BLaER1 treated with 17β-estradiol and CSF1 and Interleukin-3, amounts not matched to agents 10 nM and 100 nM (cell line): ENCODE measurements at regions not wholly inside any gene's neighbourhood (a gene's known extent, or its start where the extent isn't known, plus 50 kb on each side); places are given as distances from the start of the nearest gene placed in this dataset.
"Not testable (repeated sequence)": the region's sequence is repeated elsewhere in the genome, so short reads cannot be mapped to it uniquely, and the experiment has no call there.

Experiments used
- H3K27ac ChIP-seq, 11 experiments: shearing (Covaris generic); formaldehyde crosslinking; 2 replicates each; pipeline ENCODE4 v1.8.1; 2022
- H3K27me3 ChIP-seq, 11 experiments: shearing (Covaris generic); formaldehyde crosslinking; 2 replicates each; pipeline ENCODE4 v1.8.1; 2022
- H3K36me3 ChIP-seq, 11 experiments: shearing (Covaris generic); formaldehyde crosslinking; 2 replicates each; pipeline ENCODE4 v1.8.1; 2022
- H3K4me1 ChIP-seq, 10 experiments: shearing (Covaris generic); formaldehyde crosslinking; 2 replicates each; pipeline ENCODE4 v1.8.1; 2022
- H3K4me2 ChIP-seq, 11 experiments: shearing (Covaris generic); formaldehyde crosslinking; 2 replicates each; pipeline ENCODE4 v1.8.1; 2022
- H3K4me3 ChIP-seq, 10 experiments: shearing (Covaris generic); formaldehyde crosslinking; 2 replicates each; pipeline ENCODE4 v1.8.1; 2022
- H3K9ac ChIP-seq, 11 experiments: shearing (Covaris generic); formaldehyde crosslinking; 2 replicates each; pipeline ENCODE4 v1.8.1; 2022
- H3K9me3 ChIP-seq, 11 experiments: shearing (Covaris generic); formaldehyde crosslinking; replicated peaks in 1 of 11; 2 replicates each; pipeline ENCODE4 v1.8.1; 2022
- H4K20me1 ChIP-seq, 11 experiments: shearing (Covaris generic); formaldehyde crosslinking; 2 replicates each; pipeline ENCODE4 v1.8.1; 2022
- Cebpa-rat ChIP-seq, 11 experiments: shearing (Covaris generic); IDR thresholded peaks; 2 replicates each; pipeline ENCODE4 v1.8.1; 2022

GRCh38 chr2:180846756-180847472, 133.5 kb upstream of the UBE2E3 start:
- H3K27ac ChIP-seq = no peak overlapping the region
- no peak for TF ChIP-seq Cebpa-rat (IDR thresholded peaks at IDR 0.05)

GRCh38 chr2:180842461-180842860, 137.9 kb upstream of the UBE2E3 start:
- no peaks in the 10 kb centered on the region for H4K20me1 ChIP-seq
- H3K27me3 ChIP-seq = no peaks in the 10 kb centered on the region
- H3K9ac ChIP-seq = no peak overlapping the region
- H3K9me3 ChIP-seq = no peaks in the 10 kb centered on the region
- H3K4me3 ChIP-seq = no peak overlapping the region
- H3K27ac ChIP-seq = no peak overlapping the region
- no peaks in the 10 kb centered on the region for H3K36me3 ChIP-seq
- H3K4me1 ChIP-seq = no peaks in the 10 kb centered on the region
- H3K4me2 ChIP-seq = no peak overlapping the region
- TF ChIP-seq Cebpa-rat (IDR thresholded peaks at IDR 0.05) = no peak

More at GRCh38 chr2:180846756-180847472, 133.5 kb upstream of the UBE2E3 start:
- no peak overlapping the region for H3K4me3 ChIP-seq
- H3K9ac ChIP-seq = no peak overlapping the region
- no peaks in the 10 kb centered on the region for H3K27me3 ChIP-seq
- no peaks in the 10 kb centered on the region for H3K36me3 ChIP-seq
- no peaks in the 10 kb centered on the region for H3K9me3 ChIP-seq
- H4K20me1 ChIP-seq = no peaks in the 10 kb centered on the region
- no peak overlapping the region for H3K4me2 ChIP-seq
- no peaks in the 10 kb centered on the region for H3K4me1 ChIP-seq

GRCh38 chr2:180840641-180841040, 139.8 kb upstream of the UBE2E3 start:
- no peak overlapping the region for H3K9ac ChIP-seq
- no peaks in the 10 kb centered on the region for H3K36me3 ChIP-seq
- H3K9me3 ChIP-seq = no peaks in the 10 kb centered on the region
- H3K27ac ChIP-seq = no peak overlapping the region
- H3K4me2 ChIP-seq = no peak overlapping the region
- no peaks in the 10 kb centered on the region for H3K27me3 ChIP-seq
- no peaks in the 10 kb centered on the region for H3K4me1 ChIP-seq
- H4K20me1 ChIP-seq = no peaks in the 10 kb centered on the region
- H3K4me3 ChIP-seq = no peak overlapping the region
- TF ChIP-seq Cebpa-rat (IDR thresholded peaks at IDR 0.05) = no peak

GRCh38 chr2:180829836-180830235, 150.6 kb upstream of the UBE2E3 start:
- H3K9ac ChIP-seq = no peak overlapping the region
- H3K4me3 ChIP-seq = no peak overlapping the region
- H3K9me3 ChIP-seq = no peaks in the 10 kb centered on the region
- H3K4me2 ChIP-seq = no peak overlapping the region
- H3K4me1 ChIP-seq = no peaks in the 10 kb centered on the region
- TF ChIP-seq Cebpa-rat (IDR thresholded peaks at IDR 0.05) = no peak
- no peaks in the 10 kb centered on the region for H4K20me1 ChIP-seq
- no peaks in the 10 kb centered on the region for H3K36me3 ChIP-seq
- no peak overlapping the region for H3K27ac ChIP-seq
- no peaks in the 10 kb centered on the region for H3K27me3 ChIP-seq

- no peak overlapping the region for H3K27ac ChIP-seq
- H3K4me3 ChIP-seq = no peak overlapping the region
- H3K9ac ChIP-seq = no peak overlapping the region
- H3K4me1 ChIP-seq = no peaks in the 10 kb centered on the region
- no peak overlapping the region for H3K4me2 ChIP-seq
- H3K27me3 ChIP-seq = no peaks in the 10 kb centered on the region
- no peaks in the 10 kb centered on the region for H3K9me3 ChIP-seq
- no peaks in the 10 kb centered on the region for H3K36me3 ChIP-seq
- TF ChIP-seq Cebpa-rat (IDR thresholded peaks at IDR 0.05) = no peak
- no peaks in the 10 kb centered on the region for H4K20me1 ChIP-seq
Observed at GRCh38 chr2:180829261-180829660, 151.1 kb upstream of the UBE2E3 start.

- Histone ChIP-seq H3K9me3 (no peaks in the 10 kb centered on the region), H3K36me3 (no peaks in the 10 kb centered on the region), H3K27ac (no peak overlapping the region), H3K27me3 (no peaks in the 10 kb centered on the region), H4K20me1 (no peaks in the 10 kb centered on the region), H3K4me1 (no peaks in the 10 kb centered on the region), H3K4me3 (no peak overlapping the region), H3K9ac (no peak overlapping the region), H3K4me2 (no peak overlapping the region)
- TF ChIP-seq Cebpa-rat (IDR thresholded peaks at IDR 0.05) = no peak
Observed at GRCh38 chr2:180828756-180829155, 151.6 kb upstream of the UBE2E3 start.

- H3K9ac ChIP-seq = no peak overlapping the region
- no peak overlapping the region for H3K4me3 ChIP-seq
- H3K36me3 ChIP-seq = no peaks in the 10 kb centered on the region
- TF ChIP-seq Cebpa-rat (IDR thresholded peaks at IDR 0.05) = no peak
- H4K20me1 ChIP-seq = no peaks in the 10 kb centered on the region
- H3K9me3 ChIP-seq = no peaks in the 10 kb centered on the region
- H3K4me2 ChIP-seq = no peak overlapping the region
- H3K27me3 ChIP-seq = no peaks in the 10 kb centered on the region
- no peaks in the 10 kb centered on the region for H3K4me1 ChIP-seq
- no peak overlapping the region for H3K27ac ChIP-seq
Observed at GRCh38 chr2:180823546-180824141, 156.8 kb upstream of the UBE2E3 start.

GRCh38 chr2:180819106-180819505, 161.3 kb upstream of the UBE2E3 start:
- no peak overlapping the region for H3K9ac ChIP-seq
- no peak overlapping the region for H3K27ac ChIP-seq
- no peaks in the 10 kb centered on the region for H3K36me3 ChIP-seq
- no peaks in the 10 kb centered on the region for H4K20me1 ChIP-seq
- H3K4me2 ChIP-seq = no peak overlapping the region
- no peak for TF ChIP-seq Cebpa-rat (IDR thresholded peaks at IDR 0.05)
- H3K4me3 ChIP-seq = no peak overlapping the region
- H3K9me3 ChIP-seq = peaks cover 0 to 7% (median 0%) of the 10 kb centered on the region in 11 experiments; a peak in 2 of 22 replicates
- H3K4me1 ChIP-seq = no peaks in the 10 kb centered on the region
- no peaks in the 10 kb centered on the region for H3K27me3 ChIP-seq

GRCh38 chr2:180818700-180819099, 161.7 kb upstream of the UBE2E3 start:
- H4K20me1 ChIP-seq, H3K9me3 ChIP-seq, H3K36me3 ChIP-seq: not testable (repeated sequence)

GRCh38 chr2:180799141-180799540, 181.3 kb upstream of the UBE2E3 start:
- H4K20me1 ChIP-seq = no peaks in the 10 kb centered on the region
- no peaks in the 10 kb centered on the region for H3K36me3 ChIP-seq
- no peak for TF ChIP-seq Cebpa-rat (IDR thresholded peaks at IDR 0.05)
- H3K9me3 ChIP-seq = no peaks in the 10 kb centered on the region
- no peaks in the 10 kb centered on the region for H3K27me3 ChIP-seq
- H3K9ac ChIP-seq = no peak overlapping the region
- no peaks in the 10 kb centered on the region for H3K4me1 ChIP-seq
- H3K4me2 ChIP-seq = no peak overlapping the region
- H3K27ac ChIP-seq = no peak overlapping the region
- no peak overlapping the region for H3K4me3 ChIP-seq

More at GRCh38 chr2:180818700-180819099, 161.7 kb upstream of the UBE2E3 start:
- H3K4me2 ChIP-seq, H3K4me1 ChIP-seq, H3K4me3 ChIP-seq, H3K9ac ChIP-seq, H3K27me3 ChIP-seq, H3K27ac ChIP-seq: not testable (repeated sequence)
